ENCODE measurements at regions not wholly inside any gene's neighbourhood (a gene's known extent, or its start where the extent isn't known, plus 50 kb on each side); places are given as distances from the start of the nearest gene placed in this dataset.
"Not testable (repeated sequence)": the region's sequence is repeated elsewhere in the genome, so short reads cannot be mapped to it uniquely, and the experiment has no call there.

- DNase-seq: no peak
These were observed 237.6 kb downstream of the IKZF2 start for GRCh38 chr2:212913640-212914306.

- DNase-seq: no peak
These were observed 238.8 kb downstream of the IKZF2 start for GRCh38 chr2:212912445-212913103.

GRCh38 chr2:212911011-212911410 is 240.4 kb downstream of the IKZF2 start:
- DNase-seq: no peak

- no peak for DNase-seq
These were observed 242.6 kb downstream of the IKZF2 start for GRCh38 chr2:212908682-212909435.

- no peak for DNase-seq
These were observed 243.4 kb downstream of the IKZF2 start for GRCh38 chr2:212908031-212908430.

GRCh38 chr2:212906620-212907019 is 244.8 kb downstream of the IKZF2 start:
- DNase-seq: no peak

- DNase-seq: no peak
These were observed 245.7 kb downstream of the IKZF2 start for GRCh38 chr2:212905640-212906201.

GRCh38 chr2:212904646-212905045 is 246.8 kb downstream of the IKZF2 start:
- no peak for DNase-seq

GRCh38 chr2:212903413-212903812 is 248.0 kb downstream of the IKZF2 start:
- no peak for DNase-seq

GRCh38 chr2:212902421-212902820 is 249.0 kb downstream of the IKZF2 start:
- DNase-seq: no peak

GRCh38 chr2:212901604-212902275 is 249.7 kb downstream of the IKZF2 start:
- DNase-seq: no peak

GRCh38 chr2:212900715-212901114 is 250.7 kb downstream of the IKZF2 start:
- no peak for DNase-seq

- no peak for DNase-seq
These were observed 253.4 kb downstream of the IKZF2 start for GRCh38 chr2:212898011-212898410.

GRCh38 chr2:212897296-212897695 is 254.1 kb downstream of the IKZF2 start:
- no peak for DNase-seq

- no peak for DNase-seq
These were observed 257.4 kb downstream of the IKZF2 start for GRCh38 chr2:212894026-212894425.

- no peak for DNase-seq
These were observed 258.2 kb downstream of the IKZF2 start for GRCh38 chr2:212893216-212893615.

GRCh38 chr2:212892193-212892592 is 259.2 kb downstream of the IKZF2 start:
- DNase-seq: no peak

- no peak for DNase-seq
These were observed 259.8 kb downstream of the IKZF2 start for GRCh38 chr2:212891580-212891979.

GRCh38 chr2:212882626-212883025 is 268.8 kb downstream of the IKZF2 start:
- no peak for DNase-seq

GRCh38 chr2:212876556-212876955 is 274.9 kb downstream of the IKZF2 start:
- not testable (repeated sequence) for DNase-seq

GRCh38 chr2:212875950-212876349 is 275.5 kb downstream of the IKZF2 start:
- not testable (repeated sequence) for DNase-seq

- no peak for DNase-seq
These were observed 278.2 kb downstream of the IKZF2 start for GRCh38 chr2:212873256-212873655.
